AG04449 (cell line): ENCODE measurements at regions not wholly inside any gene's neighbourhood (a gene's known extent, or its start where the extent isn't known, plus 50 kb on each side); places are given as distances from the start of the nearest gene placed in this dataset.

Experiments
- CTCF ChIA-PET: fragments of 350-600 bp; formaldehyde crosslinking; extraction: SDS; loops from one replicate; lab custom pipeline; 2021; ENCODE audit warnings: antibody characterized with exemption; lab: Yijun Ruan, JAX
- POLR2A ChIA-PET: fragments of 400-600, 350-600 bp; formaldehyde crosslinking; extraction: SDS; loops from one replicate; lab custom pipeline; 2020; ENCODE audit warnings: antibody characterized with exemption, inconsistent platforms; lab: Yijun Ruan, JAX
- DNase-seq: peaks from one replicate; pipeline ENCODE4 v3.0.0-alpha.2; 2010; ENCODE audit warnings: low read depth, low spot score
- H3K4me3 ChIP-seq: 2 replicates; pipeline ENCODE4 v1.5.1; 2011; ENCODE audit warnings: low read depth, mild to moderate bottlenecking, control low read depth, low read length
- TF ChIP-seq, protein P1 (sequence below): IDR thresholded peaks from one replicate; pipeline ENCODE4 v1.5.1; 2011; ENCODE audit warnings: mild to moderate bottlenecking, moderate library complexity, low read length, control low read depth, inconsistent platforms; ENCODE audit not compliant: insufficient read depth; ENCODE audit errors: missing control alignments

DNA sequence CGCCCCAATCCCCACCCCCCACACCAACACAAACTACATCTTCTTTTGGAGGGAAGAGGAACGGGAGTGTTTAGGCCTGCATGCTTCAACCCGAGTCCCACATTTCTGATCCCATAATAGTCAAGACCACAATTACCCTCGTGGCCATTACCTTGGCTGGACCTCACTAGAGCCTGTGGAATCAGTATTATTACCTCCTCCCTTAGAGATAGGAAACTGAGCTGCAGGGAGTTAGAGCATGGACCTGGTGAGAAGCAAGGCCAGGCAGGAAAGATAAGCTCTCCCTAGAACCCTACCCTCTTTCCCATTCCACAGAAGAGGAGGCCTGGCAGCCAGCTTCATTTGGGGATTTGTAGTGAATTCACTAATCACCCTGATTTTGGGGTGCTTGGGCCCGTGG, 74.1 kb downstream of the NCR2 start:
- no peak for DNase-seq
- TF ChIP-seq, protein P1, sequence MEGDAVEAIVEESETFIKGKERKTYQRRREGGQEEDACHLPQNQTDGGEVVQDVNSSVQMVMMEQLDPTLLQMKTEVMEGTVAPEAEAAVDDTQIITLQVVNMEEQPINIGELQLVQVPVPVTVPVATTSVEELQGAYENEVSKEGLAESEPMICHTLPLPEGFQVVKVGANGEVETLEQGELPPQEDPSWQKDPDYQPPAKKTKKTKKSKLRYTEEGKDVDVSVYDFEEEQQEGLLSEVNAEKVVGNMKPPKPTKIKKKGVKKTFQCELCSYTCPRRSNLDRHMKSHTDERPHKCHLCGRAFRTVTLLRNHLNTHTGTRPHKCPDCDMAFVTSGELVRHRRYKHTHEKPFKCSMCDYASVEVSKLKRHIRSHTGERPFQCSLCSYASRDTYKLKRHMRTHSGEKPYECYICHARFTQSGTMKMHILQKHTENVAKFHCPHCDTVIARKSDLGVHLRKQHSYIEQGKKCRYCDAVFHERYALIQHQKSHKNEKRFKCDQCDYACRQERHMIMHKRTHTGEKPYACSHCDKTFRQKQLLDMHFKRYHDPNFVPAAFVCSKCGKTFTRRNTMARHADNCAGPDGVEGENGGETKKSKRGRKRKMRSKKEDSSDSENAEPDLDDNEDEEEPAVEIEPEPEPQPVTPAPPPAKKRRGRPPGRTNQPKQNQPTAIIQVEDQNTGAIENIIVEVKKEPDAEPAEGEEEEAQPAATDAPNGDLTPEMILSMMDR, result no peak
- ChIA-PET CTCF (interaction anchor here (0.9 to 5.5 kb wide), 2 partner anchors 15 to 41 kb away, joined by 3 to 59 read pairs; no protein-coding TSS in a partner anchor), POLR2A (no interaction called here)
- no peak overlapping the region for H3K4me3 ChIP-seq

- CTCF ChIA-PET, result interaction anchor here (5.5 kb wide), 1 partner anchor 12 kb away, joined by 59 read pairs; no protein-coding TSS in a partner anchor
Observed at GRCh38 chr6:41411961-41412360, 76.6 kb downstream of the NCR2 start.

GRCh38 chr6:41413250-41413649, 77.8 kb downstream of the NCR2 start:
- CTCF ChIA-PET, result interaction anchor here (1.2 to 5.5 kb wide), 2 partner anchors 11 kb away, joined by 3 to 59 read pairs; no protein-coding TSS in a partner anchor
- DNase-seq, result no peak
- POLR2A ChIA-PET, result no interaction called here
- H3K4me3 ChIP-seq, result no peak overlapping the region
- TF ChIP-seq, protein P1, result no peak

More at GRCh38 chr6:41411961-41412360, 76.6 kb downstream of the NCR2 start:
- no peak overlapping the region for H3K4me3 ChIP-seq
- POLR2A ChIA-PET, result no interaction called here
- no peak for DNase-seq
- TF ChIP-seq, protein P1, result no peak

GRCh38 chr6:41416501-41416837, 81.1 kb downstream of the NCR2 start:
- DNase-seq, result no peak
- no peak overlapping the region for H3K4me3 ChIP-seq
- POLR2A ChIA-PET, result no interaction called here
- TF ChIP-seq, protein P1, result no peak
- CTCF ChIA-PET, result interaction anchor here (0.9 to 3.5 kb wide), 6 partner anchors 9 to 267 kb away, joined by 3 to 26 read pairs (median 4); no protein-coding TSS in a partner anchor

DNA sequence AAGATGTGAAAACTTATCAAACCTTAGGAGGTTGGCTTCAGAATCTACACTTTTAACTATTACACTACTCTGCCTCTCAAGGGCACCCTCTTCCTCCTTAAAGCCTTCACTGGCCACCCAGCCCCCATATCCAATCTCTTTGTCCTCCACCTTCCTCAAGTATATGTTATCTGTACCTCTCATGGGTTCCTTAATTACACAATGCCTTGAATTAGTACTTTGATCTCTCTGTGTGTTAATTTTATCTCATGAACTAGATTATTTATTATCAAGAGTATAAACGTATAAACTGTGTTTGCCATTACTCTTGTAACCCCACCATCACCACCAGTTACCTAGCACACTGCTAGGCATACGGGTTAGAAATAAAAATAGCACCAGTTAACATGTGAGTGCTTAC, 83.3 kb downstream of the NCR2 start:
- no peak for DNase-seq
- H3K4me3 ChIP-seq, result no peak overlapping the region
- ChIA-PET POLR2A (no interaction called here), CTCF (interaction anchor here (1.2 to 4.9 kb wide), 3 partner anchors 10 to 264 kb away, joined by 3 to 25 read pairs (median 5); no protein-coding TSS in a partner anchor)
- TF ChIP-seq, protein P1, result no peak

GRCh38 chr6:41419385-41419784, 84.0 kb downstream of the NCR2 start:
- H3K4me3 ChIP-seq, result no peak overlapping the region
- ChIA-PET POLR2A (no interaction called here), CTCF (interaction anchor here (0.7 to 4.9 kb wide), 5 partner anchors 9 to 173 kb away, joined by 3 to 25 read pairs (median 4); no protein-coding TSS in a partner anchor)
- DNase-seq, result no peak
- TF ChIP-seq, protein P1, result no peak
